ENCODE measurements at regions not wholly inside any gene's neighbourhood (a gene's known extent, or its start where the extent isn't known, plus 50 kb on each side); places are given as distances from the start of the nearest gene placed in this dataset.

- DNase-seq (ENCODE audit: low read depth), result no peak
- TF ChIP-seq, protein P1, sequence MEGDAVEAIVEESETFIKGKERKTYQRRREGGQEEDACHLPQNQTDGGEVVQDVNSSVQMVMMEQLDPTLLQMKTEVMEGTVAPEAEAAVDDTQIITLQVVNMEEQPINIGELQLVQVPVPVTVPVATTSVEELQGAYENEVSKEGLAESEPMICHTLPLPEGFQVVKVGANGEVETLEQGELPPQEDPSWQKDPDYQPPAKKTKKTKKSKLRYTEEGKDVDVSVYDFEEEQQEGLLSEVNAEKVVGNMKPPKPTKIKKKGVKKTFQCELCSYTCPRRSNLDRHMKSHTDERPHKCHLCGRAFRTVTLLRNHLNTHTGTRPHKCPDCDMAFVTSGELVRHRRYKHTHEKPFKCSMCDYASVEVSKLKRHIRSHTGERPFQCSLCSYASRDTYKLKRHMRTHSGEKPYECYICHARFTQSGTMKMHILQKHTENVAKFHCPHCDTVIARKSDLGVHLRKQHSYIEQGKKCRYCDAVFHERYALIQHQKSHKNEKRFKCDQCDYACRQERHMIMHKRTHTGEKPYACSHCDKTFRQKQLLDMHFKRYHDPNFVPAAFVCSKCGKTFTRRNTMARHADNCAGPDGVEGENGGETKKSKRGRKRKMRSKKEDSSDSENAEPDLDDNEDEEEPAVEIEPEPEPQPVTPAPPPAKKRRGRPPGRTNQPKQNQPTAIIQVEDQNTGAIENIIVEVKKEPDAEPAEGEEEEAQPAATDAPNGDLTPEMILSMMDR (IDR thresholded peaks at IDR 0.05; ENCODE audit: insufficient read depth, low read depth, low read length), result no peak
- no peak overlapping the region for H3K4me3 ChIP-seq (ENCODE audit: low read depth, low read length)
Measured at GRCh38 chr2:78115291-78115690, 593.1 kb upstream of the LRRTM4 start.

DNA sequence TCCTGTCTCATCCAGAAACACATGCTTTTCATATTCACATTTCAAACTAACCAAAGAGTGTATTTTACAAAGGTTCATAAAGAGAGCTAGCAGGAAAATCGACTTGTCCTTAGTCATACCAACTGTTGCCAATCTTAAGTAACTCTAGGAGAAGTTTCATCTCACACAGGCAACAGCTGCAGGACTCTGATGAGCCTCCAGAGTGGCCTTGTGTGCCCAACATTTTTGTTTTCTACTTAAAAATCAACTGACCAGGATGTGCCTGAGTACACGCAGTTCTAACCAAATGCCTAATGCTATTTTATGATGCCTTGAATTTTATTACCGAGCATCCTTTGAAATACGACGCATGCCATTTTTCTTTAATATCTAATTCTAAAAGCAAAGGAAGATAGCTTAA is 595.9 kb upstream of the LRRTM4 start:
- H3K4me3 ChIP-seq (ENCODE audit: low read depth, low read length), result no peak overlapping the region
- TF ChIP-seq, protein P1 (IDR thresholded peaks at IDR 0.05; ENCODE audit: insufficient read depth, low read depth, low read length), result no peak
- no peak for DNase-seq (ENCODE audit: low read depth)

- TF ChIP-seq, protein P1 (IDR thresholded peaks at IDR 0.05; ENCODE audit: insufficient read depth, low read depth, low read length), result no peak
- no peak overlapping the region for H3K4me3 ChIP-seq (ENCODE audit: low read depth, low read length)
- DNase-seq (ENCODE audit: low read depth), result no peak
Measured at GRCh38 chr2:78120275-78120674, 598.1 kb upstream of the LRRTM4 start.

DNA sequence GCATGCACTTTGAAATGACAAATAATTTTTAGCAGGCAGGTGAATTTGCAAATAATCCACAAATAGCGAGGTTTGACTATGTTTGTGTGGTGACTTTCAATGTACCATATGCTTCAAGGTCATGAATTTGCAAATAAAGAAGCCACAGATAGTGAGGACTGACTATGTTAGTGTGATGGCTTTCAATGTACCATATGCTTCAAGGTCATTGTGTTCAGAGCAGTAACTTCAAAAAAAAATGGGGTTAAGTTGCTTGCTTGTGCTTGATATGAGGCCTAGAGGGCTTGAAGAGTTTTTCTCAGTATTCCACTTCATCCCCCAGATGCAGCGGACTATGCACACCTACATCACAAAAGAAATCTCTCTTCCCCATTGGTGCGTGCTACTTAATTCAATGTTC is 602.9 kb upstream of the LRRTM4 start:
- TF ChIP-seq, protein P1 (IDR thresholded peaks at IDR 0.05; ENCODE audit: insufficient read depth, low read depth, low read length), result no peak
- DNase-seq (ENCODE audit: low read depth), result no peak
- H3K4me3 ChIP-seq (ENCODE audit: low read depth, low read length), result no peak overlapping the region

- no peak overlapping the region for H3K4me3 ChIP-seq (ENCODE audit: low read depth, low read length)
- no peak for DNase-seq (ENCODE audit: low read depth)
- TF ChIP-seq, protein P1 (IDR thresholded peaks at IDR 0.05; ENCODE audit: insufficient read depth, low read depth, low read length), result no peak
Measured at GRCh38 chr2:78127424-78127823, 605.2 kb upstream of the LRRTM4 start.

GRCh38 chr2:78132391-78133370 is 610.5 kb upstream of the LRRTM4 start:
- TF ChIP-seq, protein P1 (IDR thresholded peaks at IDR 0.05; ENCODE audit: insufficient read depth, low read depth, low read length), result no peak
- no peak for DNase-seq (ENCODE audit: low read depth)
- no peak overlapping the region for H3K4me3 ChIP-seq (ENCODE audit: low read depth, low read length)

Data from fibroblast of villous mesenchyme (primary cell).